ENCODE measurements at regions not wholly inside any gene's neighbourhood (a gene's known extent, or its start where the extent isn't known, plus 50 kb on each side); places are given as distances from the start of the nearest gene placed in this dataset.
"Not testable (repeated sequence)": the region's sequence is repeated elsewhere in the genome, so short reads cannot be mapped to it uniquely, and the experiment has no call there.

DNA sequence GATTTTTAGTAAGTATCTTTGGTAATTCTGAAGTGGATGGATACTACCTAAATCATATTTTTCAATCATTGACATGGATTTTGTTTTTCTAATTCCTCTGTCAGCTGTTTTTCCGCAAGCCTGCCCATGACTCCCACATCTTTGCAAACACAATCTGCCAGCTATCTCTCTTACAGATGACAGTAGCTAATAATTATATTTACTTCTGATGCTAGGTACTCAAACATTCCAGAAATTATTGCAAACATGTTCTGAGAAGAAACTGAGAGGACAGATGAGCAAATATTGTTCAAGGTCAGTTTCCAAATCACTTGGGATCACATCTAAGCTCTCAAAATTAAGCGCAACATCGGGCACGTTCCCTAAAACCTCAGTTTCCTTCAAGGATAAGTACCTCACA, 270.0 kb upstream of the CDH19 start:
- Mint-ChIP-seq H3K4me1 (ENCODE audit: low read depth, unreplicated experiment) (no peaks in the 10 kb centered on the region), H3K9me3 (ENCODE audit: unreplicated experiment) (no peaks in the 10 kb centered on the region), H3K4me3 (ENCODE audit: unreplicated experiment) (no peak overlapping the region), H3K27ac (ENCODE audit: unreplicated experiment) (no peak overlapping the region), H3K36me3 (ENCODE audit: insufficient read depth, unreplicated experiment) (no peaks in the 10 kb centered on the region), H3K27me3 (ENCODE audit: insufficient read depth, unreplicated experiment) (no peaks in the 10 kb centered on the region)
- no peaks in the 10 kb centered on the region for H3K9me3 ChIP-seq
- no peak for TF ChIP-seq CTCF (IDR thresholded peaks at IDR 0.05; ENCODE audit: insufficient read depth in 1 of 2, low read depth in 1 of 2, low read length in 1 of 2, severe bottlenecking in 1 of 2, unreplicated experiment in 1 of 2)
- DNase-seq: peak in 1 of 2 experiments; percentile 2
- no peaks in the 10 kb centered on the region for H3K36me3 ChIP-seq (ENCODE audit: control insufficient read depth, insufficient read depth, low read length)
- no peaks in the 10 kb centered on the region for H3K4me1 ChIP-seq
- intact Hi-C loops (cut with micrococcal nuclease; ENCODE audit: unreplicated experiment): no loop called here
- CTCF ChIA-PET: no interaction called here
- no peak overlapping the region for H3K4me3 ChIP-seq (ENCODE audit: low read depth, low read length)
- no peaks in the 10 kb centered on the region for H3K27me3 ChIP-seq (replicated peaks; ENCODE audit: control insufficient read depth, insufficient read depth, low read length)
- BruUV-seq (replicated peaks): no TSS peak
- POLR2A ChIA-PET: no interaction called here

DNA sequence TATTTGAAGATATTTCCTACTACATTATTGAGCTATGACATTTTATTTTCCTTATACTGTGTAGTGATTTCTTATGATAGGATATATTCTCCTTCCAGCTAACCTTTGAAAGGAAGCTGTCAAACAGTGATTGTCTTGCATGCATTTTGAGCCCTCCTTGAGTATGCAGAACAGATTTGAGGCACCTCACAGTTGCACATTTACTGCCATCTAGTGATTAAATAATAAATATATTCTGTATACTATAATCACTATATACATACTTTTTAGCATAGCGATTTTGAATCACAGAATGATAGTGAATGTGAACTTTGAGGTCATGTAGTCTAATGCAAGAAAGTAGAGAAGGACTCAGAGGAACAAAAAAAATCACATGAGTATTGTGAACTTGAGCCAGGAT, 268.4 kb upstream of the CDH19 start:
- no peak for DNase-seq
- CTCF ChIA-PET: no interaction called here
- Mint-ChIP-seq H3K36me3 (ENCODE audit: insufficient read depth, unreplicated experiment) (no peaks in the 10 kb centered on the region), H3K4me1 (ENCODE audit: low read depth, unreplicated experiment) (no peaks in the 10 kb centered on the region), H3K9me3 (ENCODE audit: unreplicated experiment) (no peaks in the 10 kb centered on the region), H3K27ac (ENCODE audit: unreplicated experiment) (no peak overlapping the region), H3K4me3 (ENCODE audit: unreplicated experiment) (no peak overlapping the region), H3K27me3 (ENCODE audit: insufficient read depth, unreplicated experiment) (no peaks in the 10 kb centered on the region)
- BruUV-seq (replicated peaks): no TSS peak
- H3K9me3 ChIP-seq: no peaks in the 10 kb centered on the region
- no peaks in the 10 kb centered on the region for H3K36me3 ChIP-seq (ENCODE audit: control insufficient read depth, insufficient read depth, low read length)
- no peak for TF ChIP-seq CTCF (IDR thresholded peaks at IDR 0.05; ENCODE audit: insufficient read depth in 1 of 2, low read depth in 1 of 2, low read length in 1 of 2, severe bottlenecking in 1 of 2, unreplicated experiment in 1 of 2)
- H3K27me3 ChIP-seq (replicated peaks; ENCODE audit: control insufficient read depth, insufficient read depth, low read length): no peaks in the 10 kb centered on the region
- POLR2A ChIA-PET: no interaction called here
- intact Hi-C loops (cut with micrococcal nuclease; ENCODE audit: unreplicated experiment): no loop called here
- no peaks in the 10 kb centered on the region for H3K4me1 ChIP-seq
- no peak overlapping the region for H3K4me3 ChIP-seq (ENCODE audit: low read depth, low read length)

GRCh38 chr18:66867653-66868052, 263.8 kb upstream of the CDH19 start:
- no peaks in the 10 kb centered on the region for H3K9me3 ChIP-seq
- no TSS peak for BruUV-seq (replicated peaks)
- H3K27me3 Mint-ChIP-seq (ENCODE audit: insufficient read depth, unreplicated experiment): no peaks in the 10 kb centered on the region
- no peak for TF ChIP-seq CTCF (IDR thresholded peaks at IDR 0.05; ENCODE audit: insufficient read depth in 1 of 2, low read depth in 1 of 2, low read length in 1 of 2, severe bottlenecking in 1 of 2, unreplicated experiment in 1 of 2)
- H3K36me3 ChIP-seq (ENCODE audit: control insufficient read depth, insufficient read depth, low read length): no peaks in the 10 kb centered on the region
- no peak for DNase-seq
- H3K36me3 Mint-ChIP-seq (ENCODE audit: insufficient read depth, unreplicated experiment): no peaks in the 10 kb centered on the region
- no peak overlapping the region for H3K4me3 Mint-ChIP-seq (ENCODE audit: unreplicated experiment)
- no peaks in the 10 kb centered on the region for H3K27me3 ChIP-seq (replicated peaks; ENCODE audit: control insufficient read depth, insufficient read depth, low read length)
- H3K27ac Mint-ChIP-seq (ENCODE audit: unreplicated experiment): no peak overlapping the region
- POLR2A ChIA-PET: no interaction called here
- no peaks in the 10 kb centered on the region for H3K9me3 Mint-ChIP-seq (ENCODE audit: unreplicated experiment)
- H3K4me1 Mint-ChIP-seq (ENCODE audit: low read depth, unreplicated experiment): no peaks in the 10 kb centered on the region
- CTCF ChIA-PET: no interaction called here
- no peaks in the 10 kb centered on the region for H3K4me1 ChIP-seq
- intact Hi-C loops (cut with micrococcal nuclease; ENCODE audit: unreplicated experiment): no loop called here
- H3K4me3 ChIP-seq (ENCODE audit: low read depth, low read length): no peak overlapping the region

GRCh38 chr18:66866427-66866940, 262.6 kb upstream of the CDH19 start:
- POLR2A ChIA-PET; H3K36me3 Mint-ChIP-seq (ENCODE audit: insufficient read depth, unreplicated experiment); H3K27me3 ChIP-seq (replicated peaks; ENCODE audit: control insufficient read depth, insufficient read depth, low read length); H3K9me3 Mint-ChIP-seq (ENCODE audit: unreplicated experiment); H3K27ac Mint-ChIP-seq (ENCODE audit: unreplicated experiment); H3K4me3 ChIP-seq (ENCODE audit: low read depth, low read length); CTCF ChIA-PET; H3K36me3 ChIP-seq (ENCODE audit: control insufficient read depth, insufficient read depth, low read length); BruUV-seq (replicated peaks); H3K4me1 Mint-ChIP-seq (ENCODE audit: low read depth, unreplicated experiment); H3K4me1 ChIP-seq; DNase-seq; intact Hi-C loops (cut with micrococcal nuclease; ENCODE audit: unreplicated experiment); H3K4me3 Mint-ChIP-seq (ENCODE audit: unreplicated experiment); H3K9me3 ChIP-seq; H3K27me3 Mint-ChIP-seq (ENCODE audit: insufficient read depth, unreplicated experiment): not testable (repeated sequence)

Data from Caco-2 (cell line).